ENCODE measurements at regions not wholly inside any gene's neighbourhood (a gene's known extent, or its start where the extent isn't known, plus 50 kb on each side); places are given as distances from the start of the nearest gene placed in this dataset.

DNA sequence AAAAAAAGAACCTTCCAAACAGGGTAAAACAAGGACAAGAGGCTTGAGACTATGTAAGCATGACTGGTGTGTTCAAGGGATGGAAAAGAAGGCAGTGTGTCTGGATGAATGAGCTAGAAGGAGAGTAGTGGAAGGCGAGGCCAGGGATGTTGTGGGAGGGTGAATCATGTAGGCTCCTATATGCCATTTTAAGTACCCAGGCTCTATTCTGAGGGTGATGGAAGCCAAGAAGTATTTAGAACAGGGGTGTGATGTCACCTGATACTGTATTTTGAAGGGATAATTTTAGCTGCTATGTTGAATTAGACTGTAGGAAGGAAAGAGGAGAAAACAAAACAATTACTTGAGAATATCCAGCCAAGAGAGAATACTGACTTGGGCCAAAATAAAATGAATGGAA, 524.7 kb upstream of the CRIM1 start:
- H3K27ac ChIP-seq (ENCODE audit: low read depth in 1 of 2, low read length in 2 of 2): no peak overlapping the region
- no peak overlapping the region for H3K4me3 ChIP-seq (ENCODE audit: low read depth in 1 of 3, low read length in 3 of 3)
- no peaks in the 10 kb centered on the region for H3K9me3 ChIP-seq (ENCODE audit: control insufficient read depth in 4 of 4, low read length in 3 of 4)
- no peaks in the 10 kb centered on the region for H3K36me3 ChIP-seq (ENCODE audit: control insufficient read depth in 4 of 4, insufficient read depth in 3 of 4, low read depth in 1 of 4, low read length in 3 of 4)
- 86% methylated on average over 1 of the region's 1 CpG for WGBS
- H3K9ac ChIP-seq (ENCODE audit: low read depth in 1 of 2, low read length in 2 of 2): no peak overlapping the region
- DNase-seq (ENCODE audit: low spot score): no peak
- peaks cover 0 to 3% (median 0%) of the 10 kb centered on the region in 4 donors for H3K27me3 ChIP-seq (ENCODE audit: control insufficient read depth in 4 of 4, insufficient read depth in 4 of 4, low read length in 3 of 4)
- TF ChIP-seq EGR1 (IDR thresholded peaks at IDR 0.05; ENCODE audit: low read depth in 2 of 2) (no peak), MAX (IDR thresholded peaks at IDR 0.05) (no peak), RAD21 (IDR thresholded peaks at IDR 0.05) (no peak), FOXA1 (IDR thresholded peaks at IDR 0.05) (no peak), GABPA (IDR thresholded peaks at IDR 0.05 in 1 of 2, conservative IDR thresholded peaks at IDR 0.05 in 1 of 2) (no peak), HNF4G (IDR thresholded peaks at IDR 0.05) (no peak), YY1 (IDR thresholded peaks at IDR 0.05) (no peak), HNF4A (conservative IDR thresholded peaks at IDR 0.05) (no peak), FOXA2 (IDR thresholded peaks at IDR 0.05) (no peak), RXRA (IDR thresholded peaks at IDR 0.05) (no peak), JUND (IDR thresholded peaks at IDR 0.05) (no peak), ZBTB33 (IDR thresholded peaks at IDR 0.05) (no peak), SP1 (IDR thresholded peaks at IDR 0.05) (no peak), TAF1 (conservative IDR thresholded peaks at IDR 0.05) (no peak), NR2F2 (IDR thresholded peaks at IDR 0.05) (no peak), REST (IDR thresholded peaks at IDR 0.05) (no peak)
- TF ChIP-seq, protein P1, sequence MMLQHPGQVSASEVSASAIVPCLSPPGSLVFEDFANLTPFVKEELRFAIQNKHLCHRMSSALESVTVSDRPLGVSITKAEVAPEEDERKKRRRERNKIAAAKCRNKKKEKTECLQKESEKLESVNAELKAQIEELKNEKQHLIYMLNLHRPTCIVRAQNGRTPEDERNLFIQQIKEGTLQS (IDR thresholded peaks at IDR 0.05): no peak
- TF ChIP-seq, protein P2, sequence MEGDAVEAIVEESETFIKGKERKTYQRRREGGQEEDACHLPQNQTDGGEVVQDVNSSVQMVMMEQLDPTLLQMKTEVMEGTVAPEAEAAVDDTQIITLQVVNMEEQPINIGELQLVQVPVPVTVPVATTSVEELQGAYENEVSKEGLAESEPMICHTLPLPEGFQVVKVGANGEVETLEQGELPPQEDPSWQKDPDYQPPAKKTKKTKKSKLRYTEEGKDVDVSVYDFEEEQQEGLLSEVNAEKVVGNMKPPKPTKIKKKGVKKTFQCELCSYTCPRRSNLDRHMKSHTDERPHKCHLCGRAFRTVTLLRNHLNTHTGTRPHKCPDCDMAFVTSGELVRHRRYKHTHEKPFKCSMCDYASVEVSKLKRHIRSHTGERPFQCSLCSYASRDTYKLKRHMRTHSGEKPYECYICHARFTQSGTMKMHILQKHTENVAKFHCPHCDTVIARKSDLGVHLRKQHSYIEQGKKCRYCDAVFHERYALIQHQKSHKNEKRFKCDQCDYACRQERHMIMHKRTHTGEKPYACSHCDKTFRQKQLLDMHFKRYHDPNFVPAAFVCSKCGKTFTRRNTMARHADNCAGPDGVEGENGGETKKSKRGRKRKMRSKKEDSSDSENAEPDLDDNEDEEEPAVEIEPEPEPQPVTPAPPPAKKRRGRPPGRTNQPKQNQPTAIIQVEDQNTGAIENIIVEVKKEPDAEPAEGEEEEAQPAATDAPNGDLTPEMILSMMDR (IDR thresholded peaks at IDR 0.05; ENCODE audit: low read depth, low read length, missing input control): no peak
- no peaks in the 10 kb centered on the region for H3K4me1 ChIP-seq (ENCODE audit: control insufficient read depth in 4 of 4, insufficient read depth in 4 of 4, low read length in 3 of 4)
